ENCODE measurements at regions not wholly inside any gene's neighbourhood (a gene's known extent, or its start where the extent isn't known, plus 50 kb on each side); places are given as distances from the start of the nearest gene placed in this dataset.

DNA sequence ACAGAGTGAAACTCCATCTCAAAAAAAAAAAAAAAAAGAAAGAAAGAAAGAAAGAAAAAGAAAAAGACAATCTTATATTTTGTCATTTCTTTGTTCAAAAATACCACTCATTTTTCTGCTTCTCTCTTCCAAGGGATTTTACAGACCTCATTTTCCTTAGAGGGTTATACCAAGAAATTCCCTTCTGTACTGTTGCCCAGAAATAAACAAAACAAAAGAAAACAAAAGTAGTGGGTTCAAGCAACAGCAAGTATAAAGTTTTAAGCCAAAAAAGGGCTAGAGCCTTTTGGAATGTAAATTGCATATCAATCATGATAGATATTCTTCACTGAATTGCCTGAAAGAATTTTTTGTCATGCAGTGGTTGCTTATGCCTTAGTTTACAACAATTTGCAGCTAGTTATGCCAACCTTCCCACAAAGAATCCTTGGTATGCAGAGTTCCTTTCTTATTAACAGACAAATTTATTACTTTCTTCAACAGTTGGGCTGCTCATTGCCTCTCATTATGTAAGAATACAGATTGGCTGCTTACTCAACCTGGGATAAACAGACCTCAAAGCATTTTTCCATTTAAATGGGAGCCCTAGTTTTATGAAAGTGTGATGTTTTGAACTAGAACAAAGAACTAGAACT, 129.1 kb upstream of the PPFIA2 start:
- ChIA-PET POLR2A (no interaction called here), CTCF (no interaction called here)
- H3K27ac ChIP-seq (ENCODE audit: low read depth in 2 of 2, low read length in 1 of 2): no peak overlapping the region
- H3K9me2 ChIP-seq: no peaks in the 10 kb centered on the region
- no peak overlapping the region for H2AFZ ChIP-seq (ENCODE audit: low read depth)
- no peaks in the 10 kb centered on the region for H3K79me2 ChIP-seq (ENCODE audit: insufficient read depth)
- TF ChIP-seq ELF1 (IDR thresholded peaks at IDR 0.05) (no peak), SMC3 (IDR thresholded peaks at IDR 0.05; ENCODE audit: low read depth, low read length) (no peak), ZBTB33 (IDR thresholded peaks at IDR 0.05; ENCODE audit: borderline replicate concordance, low read depth) (no peak), REST (IDR thresholded peaks at IDR 0.05; ENCODE audit: low read depth, low read length) (no peak), TCF12 (IDR thresholded peaks at IDR 0.05) (no peak), FOSL2 (IDR thresholded peaks at IDR 0.05; ENCODE audit: borderline replicate concordance, low read depth) (no peak), TEAD4 (IDR thresholded peaks at IDR 0.05; ENCODE audit: borderline replicate concordance, insufficient read depth) (no peak), USF2 (IDR thresholded peaks at IDR 0.05; ENCODE audit: borderline replicate concordance, low read depth, low read length) (no peak), RFX5 (IDR thresholded peaks at IDR 0.05; ENCODE audit: low read length) (no peak), MAX (IDR thresholded peaks at IDR 0.05; ENCODE audit: low read depth) (no peak), IRF3 (IDR thresholded peaks at IDR 0.05; ENCODE audit: low read depth, low read length) (no peak)
- H3F3A ChIP-seq (replicated peaks; ENCODE audit: insufficient read depth): no peaks in the 10 kb centered on the region
- no peaks in the 10 kb centered on the region for H3K9me3 ChIP-seq
- DNase-seq: no peak
- no peak overlapping the region for H3K9ac ChIP-seq
- H4K20me1 ChIP-seq (ENCODE audit: insufficient read depth): no peaks in the 10 kb centered on the region
- no peak overlapping the region for H3K4me3 ChIP-seq (ENCODE audit: low read depth in 2 of 2, low read length in 1 of 2)
- no peaks in the 10 kb centered on the region for H3K36me3 ChIP-seq (replicated peaks in 1 of 2; ENCODE audit: control insufficient read depth in 1 of 2, insufficient read depth in 2 of 2, low read length in 1 of 2)
- no peak overlapping the region for H3K4me2 ChIP-seq
- H3K4me1 ChIP-seq (ENCODE audit: control insufficient read depth in 1 of 2, insufficient read depth in 2 of 2, low read depth in 1 of 2, low read length in 1 of 2): no peaks in the 10 kb centered on the region
- H3K27me3 ChIP-seq (ENCODE audit: insufficient read depth): no peaks in the 10 kb centered on the region
